ENCODE measurements at regions not wholly inside any gene's neighbourhood (a gene's known extent, or its start where the extent isn't known, plus 50 kb on each side); places are given as distances from the start of the nearest gene placed in this dataset.

- intact Hi-C loops (cut with micrococcal nuclease): no loop called here
- H3K27ac ChIP-seq (ENCODE audit: low read length in 2 of 2): no peak overlapping the region
- Mint-ChIP-seq H3K27ac (no peak overlapping the region), H3K9me3 (ENCODE audit: insufficient read depth) (no peaks in the 10 kb centered on the region), H3K4me1 (peaks cover 10% of the 10 kb centered on the region), H3K27me3 (no peaks in the 10 kb centered on the region), H3K4me3 (no peak overlapping the region)
- ATAC-seq (ENCODE audit: low read depth) (no peak), DNase-seq (no peak)
- H3K4me3 ChIP-seq (ENCODE audit: control extremely low read depth in 1 of 5, extremely low read depth in 1 of 5, insufficient read depth in 1 of 5, low read depth in 2 of 5, low read length in 4 of 5): no peak overlapping the region
- peaks cover 0 to 3% (median 0%) of the 10 kb centered on the region in 4 experiments for H3K27me3 ChIP-seq (replicated peaks in 1 of 4; ENCODE audit: control extremely low read depth in 1 of 4, control insufficient read depth in 3 of 4, insufficient read depth in 4 of 4, low read length in 3 of 4)
- no peaks in the 10 kb centered on the region for H3K36me3 ChIP-seq (replicated peaks in 1 of 2; ENCODE audit: control extremely low read depth in 1 of 2, control insufficient read depth in 1 of 2, extremely low read depth in 1 of 2, insufficient read depth in 2 of 2, low read length in 1 of 2)
- 93% methylated on average over 2 of the region's 4 CpGs for WGBS (ENCODE audit: insufficient coverage)
- H3K4me1 ChIP-seq (ENCODE audit: control insufficient read depth in 2 of 2, insufficient read depth in 2 of 2, low read length in 2 of 2): peaks cover 8 to 9% of the 10 kb centered on the region in 2 donors
- H3K9ac ChIP-seq (ENCODE audit: low read length): no peak overlapping the region
- no peaks in the 10 kb centered on the region for H4K20me1 ChIP-seq (ENCODE audit: control insufficient read depth, insufficient read depth, low read length, poor library complexity, severe bottlenecking)
- ChIA-PET CTCF (interaction anchor here (0.9 kb wide), 1 partner anchor 314 kb away, joined by 3 read pairs; no protein-coding TSS in a partner anchor), POLR2A (no interaction called here)
- H2AFZ ChIP-seq (ENCODE audit: insufficient read depth, low read depth, low read length, poor library complexity, severe bottlenecking): no peak overlapping the region
- no peak overlapping the region for H3K4me2 ChIP-seq (replicated peaks; ENCODE audit: low read depth, low read length, poor library complexity, severe bottlenecking)
- H3K9me3 ChIP-seq (ENCODE audit: control extremely low read depth in 1 of 3, control insufficient read depth in 2 of 3, insufficient read depth in 1 of 3, low read length in 2 of 3): no peaks in the 10 kb centered on the region
- no peaks in the 10 kb centered on the region for H3K79me2 ChIP-seq (ENCODE audit: control insufficient read depth, insufficient read depth, low read length)
- TF ChIP-seq EZH2 (IDR thresholded peaks at IDR 0.05; ENCODE audit: borderline replicate concordance, insufficient read depth, low read depth, low read length, poor library complexity, severe bottlenecking) (no peak), CTCF (IDR thresholded peaks at IDR 0.05) (no peak)
These were observed 99.4 kb upstream of the LPP start for GRCh38 chr3:188054541-188054940.

- Mint-ChIP-seq H3K4me1 (peaks cover 2% of the 10 kb centered on the region), H3K27ac (no peak overlapping the region), H3K27me3 (no peaks in the 10 kb centered on the region), H3K4me3 (no peak overlapping the region), H3K9me3 (ENCODE audit: insufficient read depth) (no peaks in the 10 kb centered on the region)
- Histone ChIP-seq H3K4me2 (replicated peaks; ENCODE audit: low read depth, low read length, poor library complexity, severe bottlenecking) (no peak overlapping the region), H3K79me2 (ENCODE audit: control insufficient read depth, insufficient read depth, low read length) (no peaks in the 10 kb centered on the region), H3K4me1 (ENCODE audit: control insufficient read depth in 2 of 2, insufficient read depth in 2 of 2, low read length in 2 of 2) (peaks cover 0 to under 1% of the 10 kb centered on the region in 2 donors), H3K36me3 (replicated peaks in 1 of 2; ENCODE audit: control extremely low read depth in 1 of 2, control insufficient read depth in 1 of 2, extremely low read depth in 1 of 2, insufficient read depth in 2 of 2, low read length in 1 of 2) (no peaks in the 10 kb centered on the region), H3K4me3 (ENCODE audit: control extremely low read depth in 1 of 5, extremely low read depth in 1 of 5, insufficient read depth in 1 of 5, low read depth in 2 of 5, low read length in 4 of 5) (no peak overlapping the region), H4K20me1 (ENCODE audit: control insufficient read depth, insufficient read depth, low read length, poor library complexity, severe bottlenecking) (no peaks in the 10 kb centered on the region), H3K9me3 (ENCODE audit: control extremely low read depth in 1 of 3, control insufficient read depth in 2 of 3, insufficient read depth in 1 of 3, low read length in 2 of 3) (no peaks in the 10 kb centered on the region), H3K9ac (ENCODE audit: low read length) (no peak overlapping the region), H3K27ac (ENCODE audit: low read length in 2 of 2) (no peak overlapping the region), H2AFZ (ENCODE audit: insufficient read depth, low read depth, low read length, poor library complexity, severe bottlenecking) (no peak overlapping the region), H3K27me3 (replicated peaks in 1 of 4; ENCODE audit: control extremely low read depth in 1 of 4, control insufficient read depth in 3 of 4, insufficient read depth in 4 of 4, low read length in 3 of 4) (peaks cover 0 to 3% (median 0%) of the 10 kb centered on the region in 4 experiments)
- 91% methylated on average over 4 of the region's 6 CpGs for whole genome bisulfite sequencing (ENCODE audit: insufficient coverage)
- ChIA-PET POLR2A (no interaction called here), CTCF (no interaction called here)
- TF ChIP-seq EZH2 (IDR thresholded peaks at IDR 0.05; ENCODE audit: borderline replicate concordance, insufficient read depth, low read depth, low read length, poor library complexity, severe bottlenecking): no peak
- no peak for TF ChIP-seq CTCF (IDR thresholded peaks at IDR 0.05)
- ATAC-seq (ENCODE audit: low read depth) (no peak), DNase-seq (no peak)
- intact Hi-C loops (cut with micrococcal nuclease): no loop called here
These were observed 98.6 kb upstream of the LPP start for GRCh38 chr3:188055388-188055787.

Data from B cell (primary cell).